ENCODE measurements at regions not wholly inside any gene's neighbourhood (a gene's known extent, or its start where the extent isn't known, plus 50 kb on each side); places are given as distances from the start of the nearest gene placed in this dataset.

DNA sequence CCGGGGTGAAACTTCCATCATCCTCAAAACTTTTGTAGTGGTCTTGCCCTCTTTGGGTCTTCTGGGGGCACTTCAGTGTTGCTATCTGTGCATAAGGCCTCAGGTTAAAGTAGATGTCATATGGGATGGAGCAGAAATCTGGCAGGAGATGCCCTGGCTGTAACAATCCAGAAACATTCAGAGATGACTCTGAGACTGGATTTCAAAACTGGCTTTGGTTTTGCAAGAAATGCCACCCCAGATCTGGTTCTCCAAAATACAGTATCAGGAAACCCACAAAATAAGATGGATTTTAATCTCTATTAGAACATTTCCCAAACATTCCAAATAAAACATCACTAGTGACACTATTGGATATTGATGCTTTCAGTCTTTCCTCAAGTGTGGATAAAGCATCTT is 191.5 kb downstream of the REEP3 start:
- no peak overlapping the region for H3K9ac ChIP-seq (ENCODE audit: low read depth, low read length, poor library complexity)
- peak overlapping the region; percentile 12 for H3K18ac ChIP-seq (ENCODE audit: low read length)
- no peaks in the 10 kb centered on the region for H3K27me3 ChIP-seq (ENCODE audit: control insufficient read depth in 3 of 3, insufficient read depth in 3 of 3, low read depth in 1 of 3, low read length in 3 of 3)
- H2AK5ac ChIP-seq (ENCODE audit: low read depth, low read length): no peak overlapping the region
- no peak overlapping the region for H3K14ac ChIP-seq (ENCODE audit: low read length)
- no peak overlapping the region for H2BK5ac ChIP-seq (ENCODE audit: low read length)
- no peak overlapping the region for H2BK15ac ChIP-seq (ENCODE audit: low read length)
- peak overlapping the region in 1 of 2 donors; percentile 19 for H3K4me3 ChIP-seq (ENCODE audit: low read length in 2 of 2)
- H2BK12ac ChIP-seq (ENCODE audit: low read length): no peak overlapping the region
- no peaks in the 10 kb centered on the region for H3K36me3 ChIP-seq (replicated peaks in 1 of 2; ENCODE audit: control insufficient read depth in 2 of 2, insufficient read depth in 2 of 2, low read length in 2 of 2)
- no peaks in the 10 kb centered on the region for H3K79me1 ChIP-seq (ENCODE audit: low read depth, low read length)
- WGBS, 2 donors (ENCODE audit: extremely low coverage in 2 of 2, insufficient read length in 2 of 2, insufficient replicate concordance in 1 of 2): no CpG with 5 or more reads among the region's 1 CpG
- H3K4me1 ChIP-seq (ENCODE audit: control insufficient read depth in 2 of 2, insufficient read depth in 1 of 2, low read depth in 1 of 2, low read length in 2 of 2): peaks cover 10 to 19% of the 10 kb centered on the region in 2 donors
- H2BK120ac ChIP-seq (ENCODE audit: low read depth, low read length): no peak overlapping the region
- H2AFZ ChIP-seq (ENCODE audit: low read length): peak overlapping the region; percentile 77
- no peak overlapping the region for H4K8ac ChIP-seq (ENCODE audit: low read depth, low read length)
- H3K9me3 ChIP-seq (replicated peaks in 1 of 2; ENCODE audit: control insufficient read depth in 2 of 2, insufficient read depth in 1 of 2, low read depth in 1 of 2, low read length in 2 of 2): no peaks in the 10 kb centered on the region
- H4K91ac ChIP-seq (ENCODE audit: low read depth, low read length, poor library complexity): no peak overlapping the region
- no peak for DNase-seq (ENCODE audit: low spot score)
- no peak overlapping the region for H3K4me2 ChIP-seq (ENCODE audit: insufficient read depth, low read length, poor library complexity, severe bottlenecking)
- H3K23ac ChIP-seq (ENCODE audit: low read depth, low read length, poor library complexity): no peak overlapping the region
- no peak overlapping the region for H3K27ac ChIP-seq (replicated peaks; ENCODE audit: low read length)
- no peak overlapping the region for H3K4ac ChIP-seq (ENCODE audit: low read length)

DNA sequence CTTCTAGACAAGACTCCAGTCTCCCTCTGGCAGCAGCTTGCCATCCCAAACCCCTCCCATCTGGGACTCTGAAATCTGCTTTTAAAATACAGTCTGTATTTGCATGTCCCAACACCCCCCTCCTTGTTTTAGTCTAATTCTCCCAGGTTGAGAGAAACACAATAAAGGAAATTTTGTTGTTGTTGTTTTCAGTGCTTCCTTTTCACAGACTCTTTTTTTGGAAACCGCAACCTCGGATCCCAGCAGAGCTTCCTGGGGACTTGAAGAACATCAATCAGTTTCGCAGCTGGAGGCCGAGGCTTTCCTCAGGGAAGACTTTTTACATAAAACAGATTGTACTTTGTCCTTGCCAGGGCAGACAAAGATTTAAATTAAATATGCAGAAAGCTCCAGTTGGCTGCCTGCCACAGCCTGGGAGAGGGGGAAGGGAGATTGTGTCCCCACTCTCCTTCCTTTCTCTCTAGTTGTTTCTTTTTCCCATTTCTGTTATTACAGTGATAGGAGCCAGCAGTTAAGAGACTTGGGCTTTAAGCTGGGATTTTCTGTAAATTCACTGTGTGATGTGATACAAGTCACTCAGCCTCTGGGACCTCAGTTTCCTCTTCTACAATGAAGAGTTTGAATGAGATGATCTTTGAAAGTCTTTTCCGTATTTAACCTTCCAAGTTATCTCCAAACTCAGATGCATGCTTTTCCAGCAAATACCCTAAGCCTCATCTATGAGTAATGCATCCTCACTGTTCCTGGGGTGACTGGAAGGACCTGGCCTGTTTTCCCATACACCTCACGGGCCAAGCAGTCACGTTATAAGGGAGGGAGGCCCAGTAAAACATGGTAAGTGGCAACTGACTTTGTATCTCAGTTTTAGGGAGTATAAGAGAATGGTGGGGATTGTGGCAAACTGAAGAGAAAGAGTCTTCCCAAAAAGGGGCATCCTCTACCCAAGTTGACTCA is 192.3 kb downstream of the REEP3 start:
- peak overlapping the region; percentile 77 for H2AFZ ChIP-seq (ENCODE audit: low read length)
- H4K8ac ChIP-seq (ENCODE audit: low read depth, low read length): no peak overlapping the region
- H2BK12ac ChIP-seq (ENCODE audit: low read length): no peak overlapping the region
- no peak overlapping the region for H3K18ac ChIP-seq (ENCODE audit: low read length)
- no CpG with 5 or more reads among the region's 7 CpGs for WGBS, 2 donors (ENCODE audit: extremely low coverage in 2 of 2, insufficient read length in 2 of 2, insufficient replicate concordance in 1 of 2)
- H3K27me3 ChIP-seq (ENCODE audit: control insufficient read depth in 3 of 3, insufficient read depth in 3 of 3, low read depth in 1 of 3, low read length in 3 of 3): no peaks in the 10 kb centered on the region
- H2BK120ac ChIP-seq (ENCODE audit: low read depth, low read length): no peak overlapping the region
- H2BK5ac ChIP-seq (ENCODE audit: low read length): no peak overlapping the region
- H3K23ac ChIP-seq (ENCODE audit: low read depth, low read length, poor library complexity): no peak overlapping the region
- no peak overlapping the region for H3K4me2 ChIP-seq (ENCODE audit: insufficient read depth, low read length, poor library complexity, severe bottlenecking)
- no peak overlapping the region for H2BK15ac ChIP-seq (ENCODE audit: low read length)
- no peak overlapping the region for H3K4ac ChIP-seq (ENCODE audit: low read length)
- peak overlapping the region; percentile 20 for H3K27ac ChIP-seq (replicated peaks; ENCODE audit: low read length)
- peak overlapping the region in 1 of 2 donors; percentile 19 for H3K4me3 ChIP-seq (ENCODE audit: low read length in 2 of 2)
- H3K9me3 ChIP-seq (replicated peaks in 1 of 2; ENCODE audit: control insufficient read depth in 2 of 2, insufficient read depth in 1 of 2, low read depth in 1 of 2, low read length in 2 of 2): no peaks in the 10 kb centered on the region
- H3K79me1 ChIP-seq (ENCODE audit: low read depth, low read length): no peaks in the 10 kb centered on the region
- no peak overlapping the region for H2AK5ac ChIP-seq (ENCODE audit: low read depth, low read length)
- H4K91ac ChIP-seq (ENCODE audit: low read depth, low read length, poor library complexity): peak overlapping the region; percentile 22
- H3K9ac ChIP-seq (ENCODE audit: low read depth, low read length, poor library complexity): no peak overlapping the region
- H3K4me1 ChIP-seq (ENCODE audit: control insufficient read depth in 2 of 2, insufficient read depth in 1 of 2, low read depth in 1 of 2, low read length in 2 of 2): peaks cover 10 to 19% of the 10 kb centered on the region in 2 donors
- no peak overlapping the region for H3K14ac ChIP-seq (ENCODE audit: low read length)
- no peaks in the 10 kb centered on the region for H3K36me3 ChIP-seq (replicated peaks in 1 of 2; ENCODE audit: control insufficient read depth in 2 of 2, insufficient read depth in 2 of 2, low read length in 2 of 2)
- peak; percentile 20 for DNase-seq (ENCODE audit: low spot score)

DNA sequence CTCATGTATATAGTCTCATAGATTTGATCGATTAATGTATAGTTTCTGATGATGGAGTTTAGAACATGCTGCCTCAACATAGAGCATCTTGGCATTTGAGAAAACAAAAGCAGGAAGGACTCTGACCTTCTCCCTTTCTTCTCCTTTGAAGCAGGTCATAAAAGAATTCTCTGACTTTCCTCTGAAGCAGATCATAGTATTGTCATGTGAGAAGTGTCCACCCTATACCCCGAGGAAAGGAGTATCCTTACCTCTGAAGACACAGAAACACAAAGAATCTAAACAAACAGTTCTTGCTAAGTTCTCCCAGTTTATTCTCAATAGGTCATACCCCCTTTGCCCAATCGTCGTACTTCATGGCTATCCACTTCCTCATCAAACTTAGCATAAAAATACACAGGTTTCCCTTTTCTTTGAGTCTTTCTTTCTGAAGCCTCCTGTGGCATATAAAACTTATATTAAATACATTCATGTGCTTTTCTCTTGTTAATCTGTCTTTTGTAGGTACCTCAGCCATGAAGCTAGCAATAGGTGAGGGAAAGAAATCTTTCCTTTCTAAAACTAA is 194.9 kb downstream of the REEP3 start:
- Histone ChIP-seq H3K27ac (replicated peaks; ENCODE audit: low read length) (no peak overlapping the region), H3K23ac (ENCODE audit: low read depth, low read length, poor library complexity) (no peak overlapping the region), H3K14ac (ENCODE audit: low read length) (no peak overlapping the region), H3K4me2 (ENCODE audit: insufficient read depth, low read length, poor library complexity, severe bottlenecking) (no peak overlapping the region), H4K8ac (ENCODE audit: low read depth, low read length) (no peak overlapping the region), H2AK5ac (ENCODE audit: low read depth, low read length) (no peak overlapping the region), H2BK120ac (ENCODE audit: low read depth, low read length) (no peak overlapping the region), H2BK15ac (ENCODE audit: low read length) (no peak overlapping the region), H3K4ac (ENCODE audit: low read length) (no peak overlapping the region), H3K79me1 (ENCODE audit: low read depth, low read length) (no peaks in the 10 kb centered on the region), H3K4me3 (ENCODE audit: low read length in 2 of 2) (no peak overlapping the region), H3K27me3 (ENCODE audit: control insufficient read depth in 3 of 3, insufficient read depth in 3 of 3, low read depth in 1 of 3, low read length in 3 of 3) (no peaks in the 10 kb centered on the region), H3K9me3 (replicated peaks in 1 of 2; ENCODE audit: control insufficient read depth in 2 of 2, insufficient read depth in 1 of 2, low read depth in 1 of 2, low read length in 2 of 2) (no peaks in the 10 kb centered on the region), H3K18ac (ENCODE audit: low read length) (no peak overlapping the region), H2AFZ (ENCODE audit: low read length) (no peak overlapping the region), H3K9ac (ENCODE audit: low read depth, low read length, poor library complexity) (no peak overlapping the region), H2BK5ac (ENCODE audit: low read length) (no peak overlapping the region), H2BK12ac (ENCODE audit: low read length) (no peak overlapping the region), H4K91ac (ENCODE audit: low read depth, low read length, poor library complexity) (no peak overlapping the region), H3K36me3 (replicated peaks in 1 of 2; ENCODE audit: control insufficient read depth in 2 of 2, insufficient read depth in 2 of 2, low read length in 2 of 2) (no peaks in the 10 kb centered on the region), H3K4me1 (ENCODE audit: control insufficient read depth in 2 of 2, insufficient read depth in 1 of 2, low read depth in 1 of 2, low read length in 2 of 2) (peaks cover 10 to 19% of the 10 kb centered on the region in 2 donors)
- no peak for DNase-seq (ENCODE audit: low spot score)
- no CpG with 5 or more reads among the region's 4 CpGs for WGBS, 2 donors (ENCODE audit: extremely low coverage in 2 of 2, insufficient read length in 2 of 2, insufficient replicate concordance in 1 of 2)

DNA sequence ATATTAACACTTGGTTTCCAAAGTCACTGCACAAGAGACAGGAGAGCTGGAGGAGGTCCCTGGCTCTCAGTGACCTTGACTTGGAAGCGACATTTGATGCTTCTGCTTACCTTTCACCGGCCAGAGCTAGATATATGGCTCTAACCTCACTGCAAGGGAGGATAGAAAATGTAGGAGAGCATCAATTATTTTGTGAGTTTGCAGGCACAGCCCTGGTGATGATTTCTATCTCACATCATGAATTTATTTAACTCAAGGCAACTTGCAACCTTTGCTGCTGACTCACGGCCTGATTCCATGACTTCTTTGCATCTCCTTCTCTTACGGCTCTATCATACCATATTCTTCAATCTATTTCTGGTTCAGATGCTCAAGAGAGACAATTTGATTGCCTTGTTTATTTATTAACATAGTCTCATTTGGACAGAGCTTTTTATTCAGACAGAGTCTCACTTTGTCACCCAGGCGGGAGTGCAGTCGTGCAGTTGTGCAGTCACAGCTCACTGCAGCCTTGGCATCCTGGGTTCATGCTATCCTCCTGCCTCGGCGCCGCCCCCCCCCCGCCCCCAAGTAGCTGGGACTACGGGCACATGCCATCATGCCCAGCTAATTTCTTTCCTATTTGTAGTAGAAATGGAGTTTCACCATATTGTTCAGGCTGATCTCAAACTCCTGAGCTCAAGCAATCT is 196.0 kb downstream of the REEP3 start:
- Histone ChIP-seq H3K27ac (replicated peaks; ENCODE audit: low read length) (no peak overlapping the region), H3K79me1 (ENCODE audit: low read depth, low read length) (no peaks in the 10 kb centered on the region), H2BK120ac (ENCODE audit: low read depth, low read length) (no peak overlapping the region), H3K4ac (ENCODE audit: low read length) (no peak overlapping the region), H2AK5ac (ENCODE audit: low read depth, low read length) (no peak overlapping the region), H2BK15ac (ENCODE audit: low read length) (no peak overlapping the region), H3K18ac (ENCODE audit: low read length) (no peak overlapping the region), H3K9ac (ENCODE audit: low read depth, low read length, poor library complexity) (no peak overlapping the region), H4K8ac (ENCODE audit: low read depth, low read length) (no peak overlapping the region), H3K4me1 (ENCODE audit: control insufficient read depth in 2 of 2, insufficient read depth in 1 of 2, low read depth in 1 of 2, low read length in 2 of 2) (peaks cover 8 to 19% of the 10 kb centered on the region in 2 donors), H4K91ac (ENCODE audit: low read depth, low read length, poor library complexity) (no peak overlapping the region), H3K9me3 (replicated peaks in 1 of 2; ENCODE audit: control insufficient read depth in 2 of 2, insufficient read depth in 1 of 2, low read depth in 1 of 2, low read length in 2 of 2) (no peaks in the 10 kb centered on the region), H2BK12ac (ENCODE audit: low read length) (no peak overlapping the region), H2BK5ac (ENCODE audit: low read length) (no peak overlapping the region), H3K23ac (ENCODE audit: low read depth, low read length, poor library complexity) (no peak overlapping the region), H3K4me2 (ENCODE audit: insufficient read depth, low read length, poor library complexity, severe bottlenecking) (no peak overlapping the region), H2AFZ (ENCODE audit: low read length) (no peak overlapping the region), H3K4me3 (ENCODE audit: low read length in 2 of 2) (no peak overlapping the region), H3K27me3 (ENCODE audit: control insufficient read depth in 3 of 3, insufficient read depth in 3 of 3, low read depth in 1 of 3, low read length in 3 of 3) (peaks cover 0 to 3% (median 0%) of the 10 kb centered on the region in 3 experiments), H3K14ac (ENCODE audit: low read length) (no peak overlapping the region), H3K36me3 (replicated peaks in 1 of 2; ENCODE audit: control insufficient read depth in 2 of 2, insufficient read depth in 2 of 2, low read length in 2 of 2) (no peaks in the 10 kb centered on the region)
- no CpG with 5 or more reads among the region's 11 CpGs for WGBS, 2 donors (ENCODE audit: extremely low coverage in 2 of 2, insufficient read length in 2 of 2, insufficient replicate concordance in 1 of 2)
- no peak for DNase-seq (ENCODE audit: low spot score)

Data from neuronal stem cell (in vitro differentiated cells).